Peyer's patch (tissue), 4 donors: ENCODE measurements at regions not wholly inside any gene's neighbourhood (a gene's known extent, or its start where the extent isn't known, plus 50 kb on each side); places are given as distances from the start of the nearest gene placed in this dataset.

Experiments
- CTCF ChIP-seq, 6 experiments: fragments of 450-650 bp in 4 of 6; fragments of 200-600 bp in 2 of 6; sonication (generic) in 1 of 6; IDR thresholded peaks; one replicate each; pipeline ENCODE4 v1.5.1; 2017 to 2019; ENCODE audit warnings: antibody characterized with exemption in 6 of 6, mild to moderate bottlenecking in 3 of 6, moderate library complexity in 1 of 6
- POLR2A ChIP-seq, 2 donors: fragments of 450-650 bp; IDR thresholded peaks; one replicate each; pipeline ENCODE4 v1.5.1; 2017; ENCODE audit warnings: antibody characterized with exemption in 2 of 2, mild to moderate bottlenecking in 2 of 2, moderate library complexity in 2 of 2

GRCh38 chr9:96064826-96065481, 189.5 kb downstream of the ERCC6L2 start:
- TF ChIP-seq POLR2A (IDR thresholded peaks at IDR 0.05) (no peak), CTCF (IDR thresholded peaks at IDR 0.05) (no peak)
